ENCODE measurements at regions not wholly inside any gene's neighbourhood (a gene's known extent, or its start where the extent isn't known, plus 50 kb on each side); places are given as distances from the start of the nearest gene placed in this dataset.

GRCh38 chr2:12120281-12121150 is 374.1 kb downstream of the LPIN1 start:
- TF ChIP-seq RCOR1 (IDR thresholded peaks at IDR 0.05; ENCODE audit: low read depth, low read length) = no peak
- TF ChIP-seq, protein P1, sequence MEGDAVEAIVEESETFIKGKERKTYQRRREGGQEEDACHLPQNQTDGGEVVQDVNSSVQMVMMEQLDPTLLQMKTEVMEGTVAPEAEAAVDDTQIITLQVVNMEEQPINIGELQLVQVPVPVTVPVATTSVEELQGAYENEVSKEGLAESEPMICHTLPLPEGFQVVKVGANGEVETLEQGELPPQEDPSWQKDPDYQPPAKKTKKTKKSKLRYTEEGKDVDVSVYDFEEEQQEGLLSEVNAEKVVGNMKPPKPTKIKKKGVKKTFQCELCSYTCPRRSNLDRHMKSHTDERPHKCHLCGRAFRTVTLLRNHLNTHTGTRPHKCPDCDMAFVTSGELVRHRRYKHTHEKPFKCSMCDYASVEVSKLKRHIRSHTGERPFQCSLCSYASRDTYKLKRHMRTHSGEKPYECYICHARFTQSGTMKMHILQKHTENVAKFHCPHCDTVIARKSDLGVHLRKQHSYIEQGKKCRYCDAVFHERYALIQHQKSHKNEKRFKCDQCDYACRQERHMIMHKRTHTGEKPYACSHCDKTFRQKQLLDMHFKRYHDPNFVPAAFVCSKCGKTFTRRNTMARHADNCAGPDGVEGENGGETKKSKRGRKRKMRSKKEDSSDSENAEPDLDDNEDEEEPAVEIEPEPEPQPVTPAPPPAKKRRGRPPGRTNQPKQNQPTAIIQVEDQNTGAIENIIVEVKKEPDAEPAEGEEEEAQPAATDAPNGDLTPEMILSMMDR (IDR thresholded peaks at IDR 0.05) = no peak

Data from A549 (cell line).